H1 (cell line): ENCODE measurements at regions not wholly inside any gene's neighbourhood (a gene's known extent, or its start where the extent isn't known, plus 50 kb on each side); places are given as distances from the start of the nearest gene placed in this dataset.

Experiments
- CTCF ChIA-PET: fragments of 300-600 bp; sonication (Branson Sonifier 250); formaldehyde crosslinking; loops from one replicate; lab custom pipeline; 2021; ENCODE audit not compliant: partially characterized antibody; lab: Charles Lee
- POLR2A ChIA-PET: fragments of 300-600 bp; sonication (Branson Sonifier 250); formaldehyde crosslinking; loops from one replicate; lab custom pipeline; 2021; ENCODE audit warnings: inconsistent platforms; ENCODE audit not compliant: partially characterized antibody; lab: Charles Lee
- DNase-seq, 2 experiments: peaks; one replicate each; pipeline versions ENCODE4 v3.0.0 to v3.0.0-alpha.2; 2010 to 2022; ENCODE audit warnings: low spot score in 2 of 2, low read depth in 1 of 2, mixed read lengths in 1 of 2
- FAIRE-seq: peaks from 2 replicates; lab custom pipeline; 2011; peaks lifted over from hg19 to GRCh38; lab: Jason Lieb, UNC
- H2AFZ ChIP-seq: 2 replicates; pipeline ENCODE4 v1.8.1; 2012; ENCODE audit warnings: low read length, inconsistent platforms
- H2AK5ac ChIP-seq: 2 replicates; pipeline ENCODE4 v1.6.1; 2013; ENCODE audit warnings: low read depth, low read length
- H2BK120ac ChIP-seq: replicated peaks from 2 replicates; pipeline ENCODE3; 2013; ENCODE audit warnings: low read depth, low read length, inconsistent platforms
- H2BK12ac ChIP-seq: 2 replicates; pipeline ENCODE4 v1.6.1; 2013; ENCODE audit warnings: low read depth, low read length
- H2BK15ac ChIP-seq: 2 replicates; pipeline ENCODE4 v1.6.1; 2013; ENCODE audit warnings: low read length
- H2BK20ac ChIP-seq: 2 replicates; pipeline ENCODE4 v1.6.1; 2013; ENCODE audit warnings: low read length
- H2BK5ac ChIP-seq: 2 replicates; pipeline ENCODE4 v1.6.1; 2013; ENCODE audit warnings: low read depth, low read length
- H3K14ac ChIP-seq: 2 replicates; pipeline ENCODE4 v1.6.1; 2013; ENCODE audit warnings: inconsistent platforms; ENCODE audit not compliant: insufficient read length
- H3K18ac ChIP-seq: 2 replicates; pipeline ENCODE4 v1.6.1; 2013; ENCODE audit warnings: low read length; ENCODE audit errors: extremely low read depth
- H3K23ac ChIP-seq: 2 replicates; pipeline ENCODE4 v1.6.1; 2013; ENCODE audit warnings: inconsistent platforms; ENCODE audit not compliant: insufficient read length
- H3K23me2 ChIP-seq: 2 replicates; pipeline ENCODE4 v1.6.1; 2013; ENCODE audit warnings: low read depth, low read length
- H3K27ac ChIP-seq: 2 replicates; pipeline ENCODE4 v1.6.1; 2011; ENCODE audit warnings: low read depth, low read length, inconsistent platforms
- H3K27me3 ChIP-seq, 4 experiments: replicated peaks in 1 of 4; 1 replicate in 1 of 4; 2 replicates in 3 of 4; pipeline versions ENCODE4 v1.6.1 to v1.8.1; 2011 to 2013; ENCODE audit warnings: low read length in 3 of 4, mild to moderate bottlenecking in 3 of 4, inconsistent platforms in 2 of 4, mixed read lengths in 2 of 4, moderate library complexity in 1 of 4; ENCODE audit not compliant: control insufficient read depth in 3 of 4, insufficient read depth in 3 of 4; ENCODE audit errors: extremely low read depth in 1 of 4
- H3K36me3 ChIP-seq, 4 experiments: 2 replicates each; pipeline versions ENCODE4 v1.6.1 to v1.8.1; 2011 to 2013; ENCODE audit warnings: mild to moderate bottlenecking in 4 of 4, low read length in 3 of 4, moderate library complexity in 2 of 4, control low read depth in 1 of 4, inconsistent platforms in 1 of 4; ENCODE audit not compliant: insufficient read depth in 4 of 4, control insufficient read depth in 2 of 4
- H3K4ac ChIP-seq: replicated peaks from 2 replicates; pipeline ENCODE3; 2013; ENCODE audit warnings: low read length, low read depth, mixed read lengths, inconsistent platforms; ENCODE audit not compliant: insufficient read length
- H3K4me1 ChIP-seq, 4 experiments: replicated peaks in 1 of 4; 1 replicate in 1 of 4; 2 replicates in 3 of 4; pipeline versions ENCODE4 v1.6.1 to v1.8.1; 2011 to 2013; ENCODE audit warnings: low read length in 3 of 4, inconsistent platforms in 2 of 4, mixed read lengths in 1 of 4; ENCODE audit not compliant: insufficient read depth in 4 of 4, control insufficient read depth in 3 of 4
- H3K4me2 ChIP-seq, 2 experiments: 2 replicates each; pipeline versions ENCODE4 v1.6.1 to v1.8.1; 2011 to 2013; ENCODE audit warnings: low read depth in 2 of 2, low read length in 2 of 2, control low read depth in 1 of 2, inconsistent platforms in 1 of 2, mild to moderate bottlenecking in 1 of 2; ENCODE audit not compliant: insufficient read depth in 1 of 2
- H3K4me3 ChIP-seq, 4 experiments: fragments of 200-600, 300-600 bp in 1 of 4; sonication (generic), shearing (Covaris generic), sonication (Bioruptor Twin) in 1 of 4; 2 replicates each; pipeline versions ENCODE4 v1.5.1 to v1.8.1; 2011 to 2016; ENCODE audit warnings: low read length in 4 of 4, low read depth in 3 of 4, control low read depth in 2 of 4, inconsistent platforms in 2 of 4, mild to moderate bottlenecking in 2 of 4, mixed read lengths in 1 of 4, moderate library complexity in 1 of 4; ENCODE audit not compliant: insufficient read depth in 2 of 4; ENCODE audit errors: extremely low read depth in 1 of 4
- H3K56ac ChIP-seq: replicated peaks from 2 replicates; pipeline ENCODE3; 2013; ENCODE audit warnings: low read depth, mild to moderate bottlenecking, mixed read lengths, low read length, inconsistent platforms; ENCODE audit not compliant: insufficient read length
- H3K79me1 ChIP-seq: 2 replicates; pipeline ENCODE4 v1.6.1; 2013; ENCODE audit warnings: low read depth, low read length, control low read depth
- H3K79me2 ChIP-seq, 2 experiments: 2 replicates each; pipeline versions ENCODE4 v1.6.1 to v1.8.1; 2012 to 2013; ENCODE audit warnings: low read length in 2 of 2, mild to moderate bottlenecking in 2 of 2, inconsistent platforms in 1 of 2; ENCODE audit not compliant: insufficient read depth in 2 of 2, control insufficient read depth in 1 of 2
- H3K9ac ChIP-seq, 4 experiments: replicated peaks in 1 of 4; 1 replicate in 1 of 4; 2 replicates in 3 of 4; pipeline versions ENCODE4 v1.6.1 to v1.8.1; 2011 to 2013; ENCODE audit warnings: low read depth in 3 of 4, low read length in 3 of 4, control low read depth in 2 of 4, mild to moderate bottlenecking in 2 of 4, moderate library complexity in 2 of 4, inconsistent platforms in 1 of 4; ENCODE audit errors: extremely low read depth in 1 of 4
- H3K9me3 ChIP-seq, 2 experiments: 2 replicates each; pipeline versions ENCODE4 v1.6.1 to v1.8.1; 2012 to 2013; ENCODE audit warnings: mild to moderate bottlenecking in 2 of 2, moderate library complexity in 2 of 2, control low read depth in 1 of 2, inconsistent platforms in 1 of 2, low read depth in 1 of 2, low read length in 1 of 2, mixed read lengths in 1 of 2; ENCODE audit not compliant: insufficient read depth in 2 of 2
- H4K20me1 ChIP-seq, 2 experiments: replicated peaks in 1 of 2; 2 replicates each; pipeline versions ENCODE3 to v1.8.1; 2011 to 2013; ENCODE audit warnings: inconsistent platforms in 2 of 2, low read length in 2 of 2, mild to moderate bottlenecking in 1 of 2; ENCODE audit not compliant: insufficient read depth in 2 of 2, control insufficient read depth in 1 of 2
- H4K5ac ChIP-seq: 2 replicates; pipeline ENCODE4 v1.6.1; 2013; ENCODE audit warnings: low read length, low read depth, mixed read lengths, inconsistent platforms; ENCODE audit not compliant: insufficient read length
- H4K8ac ChIP-seq: 2 replicates; pipeline ENCODE4 v1.8.0; 2013; ENCODE audit warnings: mild to moderate bottlenecking, moderate library complexity, low read length, inconsistent platforms; ENCODE audit not compliant: insufficient read depth; ENCODE audit errors: extremely low read depth
- H4K91ac ChIP-seq: replicated peaks from 2 replicates; pipeline ENCODE3; 2013; ENCODE audit warnings: low read length, mixed read lengths, inconsistent platforms; ENCODE audit not compliant: insufficient read length
- BCL11A ChIP-seq, 2 experiments: IDR thresholded peaks; one replicate each; pipeline ENCODE4 v1.6.1; 2011; ENCODE audit warnings: low read depth in 2 of 2, low read length in 2 of 2, mild to moderate bottlenecking in 2 of 2
- HDAC2 ChIP-seq, 2 experiments: fragments of 300-600 bp in 1 of 2; sonication (generic) in 1 of 2; IDR thresholded peaks; 2 replicates each; pipeline ENCODE4 v1.6.1; 2011 to 2012; ENCODE audit warnings: low read depth in 2 of 2, low read length in 2 of 2, mild to moderate bottlenecking in 2 of 2, moderate library complexity in 2 of 2, borderline replicate concordance in 1 of 2, inconsistent platforms in 1 of 2
- WGBS, 2 experiments: shearing (Covaris generic) in 1 of 2; methylation state at CpG; one replicate each; pipeline versions ENCODE4 v1.1.6 to v1.1.7; 2013 to 2015; ENCODE audit warnings: low lambda C conversion rate in 2 of 2, mixed read lengths in 2 of 2, inconsistent platforms in 1 of 2, low coverage in 1 of 2, missing lambda C conversion rate in 1 of 2; ENCODE audit not compliant: insufficient replicate concordance in 2 of 2, insufficient coverage in 1 of 2, insufficient read length in 1 of 2; ENCODE audit errors: extremely low coverage in 1 of 2, missing lambda C conversion rate in 1 of 2; 5-methylcytosine and 5-hydroxymethylcytosine counted together

DNA sequence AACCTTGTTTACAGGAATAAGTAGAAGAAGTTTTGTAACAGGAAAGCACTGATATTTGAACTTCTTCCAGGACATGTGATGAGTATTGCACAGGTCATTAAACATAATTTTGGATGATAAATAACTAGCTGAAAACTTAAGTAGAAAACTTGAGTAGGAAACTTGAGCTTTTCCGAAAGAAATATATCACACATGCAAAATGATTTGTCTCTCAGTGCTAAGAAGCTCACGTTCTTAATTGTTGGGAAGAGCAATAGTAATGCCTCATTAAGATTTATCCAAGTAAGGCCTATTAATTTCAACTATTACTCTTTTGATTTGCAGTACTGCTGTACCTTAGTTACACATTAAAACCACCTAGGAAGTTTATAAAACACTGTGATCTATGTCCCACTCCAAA lies 1921.9 kb upstream of the LRRTM1 start:
- Histone ChIP-seq H2AFZ (no peak overlapping the region), H3K79me2 (no peaks in the 10 kb centered on the region)

More for the DNA sequence above, 1921.9 kb upstream of the LRRTM1 start:
- Histone ChIP-seq H3K27me3 (no peaks in the 10 kb centered on the region), H2AK5ac (no peak overlapping the region), H3K4me3 (no peak overlapping the region), H3K36me3 (no peaks in the 10 kb centered on the region), H2BK120ac (no peak overlapping the region), H3K9ac (no peak overlapping the region), H2BK5ac (no peak overlapping the region), H3K27ac (no peak overlapping the region), H3K4me2 (no peak overlapping the region), H2BK15ac (no peak overlapping the region), H3K79me1 (no peaks in the 10 kb centered on the region), H3K4ac (no peak overlapping the region)
- POLR2A ChIA-PET, result no interaction called here
- no peak for FAIRE-seq
- TF ChIP-seq HDAC2 (IDR thresholded peaks at IDR 0.05; ENCODE audit: borderline replicate concordance in 1 of 2, low read depth in 2 of 2, low read length in 2 of 2) (no peak), BCL11A (IDR thresholded peaks at IDR 0.05; ENCODE audit: low read depth in 2 of 2, low read length in 2 of 2) (no peak)
- TF ChIP-seq, all 59 proteins: peak for 0
- Histone ChIP-seq H3K4me1 (no peaks in the 10 kb centered on the region), H4K91ac (no peak overlapping the region), H2BK12ac (no peak overlapping the region), H3K23ac (no peak overlapping the region), H3K56ac (no peak overlapping the region), H2BK20ac (no peak overlapping the region), H3K18ac (no peak overlapping the region), H3K23me2 (no peaks in the 10 kb centered on the region), H3K9me3 (peaks cover 0 to 10% of the 10 kb centered on the region in 2 experiments; a peak in 1 of 4 replicates), H4K5ac (no peak overlapping the region), H3K14ac (no peak overlapping the region), H4K20me1 (no peaks in the 10 kb centered on the region), H4K8ac (no peak overlapping the region)
- CTCF ChIA-PET, result no interaction called here
- WGBS, 2 experiments, result 100% methylated on average over 2 of the region's 2 CpGs; no CpG with 5 or more reads in 1 of the 2 experiments
- DNase-seq, result no peak
